Karpas-422 (cell line): ENCODE measurements at regions not wholly inside any gene's neighbourhood (a gene's known extent, or its start where the extent isn't known, plus 50 kb on each side); places are given as distances from the start of the nearest gene placed in this dataset.

Source experiments
- DNase-seq: peaks from one replicate; pipeline ENCODE4 v3.0.0-alpha.2; 2015
- H2AFZ ChIP-seq: fragments of 200-600 bp; sonication (generic); 2 replicates; pipeline ENCODE4 v1.6.1; 2014; ENCODE audit warnings: antibody characterized with exemption, low read length, mixed read lengths
- H3K27ac ChIP-seq: fragments of 200-600 bp; sonication (generic); 2 replicates; pipeline ENCODE4 v1.5.1; 2014; ENCODE audit warnings: mild to moderate bottlenecking, low read length, moderate library complexity
- H3K27me3 ChIP-seq: fragments of 200-600 bp; sonication (generic); 2 replicates; pipeline ENCODE4 v1.6.1; 2014; ENCODE audit warnings: low read length, mixed read lengths
- H3K36me3 ChIP-seq: fragments of 200-600 bp; sonication (generic); 2 replicates; pipeline ENCODE4 v1.6.1; 2014; ENCODE audit warnings: low read length, mixed read lengths; ENCODE audit not compliant: insufficient read depth
- H3K4me1 ChIP-seq: fragments of 200-600 bp; sonication (generic); 2 replicates; pipeline ENCODE4 v1.6.1; 2014; ENCODE audit warnings: mild to moderate bottlenecking, low read length, mixed read lengths
- H3K4me2 ChIP-seq: fragments of 200-600 bp; sonication (generic); 2 replicates; pipeline ENCODE4 v1.6.1; 2014; ENCODE audit warnings: low read length, low read depth, mild to moderate bottlenecking; ENCODE audit not compliant: poor library complexity, severe bottlenecking
- H3K4me3 ChIP-seq: fragments of 200-600 bp; sonication (generic); 2 replicates; pipeline ENCODE4 v1.5.1; 2014; ENCODE audit warnings: mild to moderate bottlenecking, antibody characterized with exemption, low read length, mixed read lengths
- H3K79me2 ChIP-seq: fragments of 200-600 bp; sonication (generic); 2 replicates; pipeline ENCODE4 v1.6.1; 2014; ENCODE audit warnings: mild to moderate bottlenecking, low read length, mixed read lengths
- H3K9ac ChIP-seq: fragments of 200-600 bp; sonication (generic); 2 replicates; pipeline ENCODE4 v1.6.0; 2014; ENCODE audit warnings: low read length
- H3K9me2 ChIP-seq: fragments of 200-600 bp; sonication (generic), shearing (Covaris generic); replicated peaks from 2 replicates; pipeline ENCODE4 v1.6.0; 2014; ENCODE audit warnings: mild to moderate bottlenecking, low read length, moderate library complexity; ENCODE audit not compliant: insufficient read depth
- H3K9me3 ChIP-seq: fragments of 300-700, 200-600 bp; sonication (generic); 2 replicates; pipeline ENCODE4 v1.6.1; 2014; ENCODE audit warnings: low read length, mixed read lengths
- H4K20me1 ChIP-seq: fragments of 200-600 bp; sonication (generic); 2 replicates; pipeline ENCODE4 v1.6.1; 2014; ENCODE audit warnings: mild to moderate bottlenecking, antibody characterized with exemption, low read length, low read depth; ENCODE audit not compliant: insufficient read depth

- Histone ChIP-seq H2AFZ (no peak overlapping the region), H4K20me1 (no peaks in the 10 kb centered on the region), H3K9me2 (no peaks in the 10 kb centered on the region), H3K27me3 (no peaks in the 10 kb centered on the region), H3K79me2 (no peaks in the 10 kb centered on the region), H3K4me2 (no peak overlapping the region), H3K27ac (no peak overlapping the region), H3K4me3 (no peak overlapping the region), H3K36me3 (no peaks in the 10 kb centered on the region), H3K9me3 (no peaks in the 10 kb centered on the region), H3K9ac (no peak overlapping the region), H3K4me1 (no peaks in the 10 kb centered on the region)
- DNase-seq, result no peak
Measured at GRCh38 chr2:147792966-147793617, 51.7 kb upstream of the ACVR2A start.

- Histone ChIP-seq H3K9me3 (no peaks in the 10 kb centered on the region), H3K4me2 (no peak overlapping the region), H2AFZ (no peak overlapping the region), H3K4me1 (no peaks in the 10 kb centered on the region), H4K20me1 (no peaks in the 10 kb centered on the region), H3K79me2 (no peaks in the 10 kb centered on the region), H3K27ac (no peak overlapping the region), H3K27me3 (no peaks in the 10 kb centered on the region), H3K36me3 (no peaks in the 10 kb centered on the region), H3K9ac (no peak overlapping the region), H3K4me3 (no peak overlapping the region), H3K9me2 (no peaks in the 10 kb centered on the region; the same call in 1 of the 2 replicates)
- DNase-seq, result no peak
Measured at GRCh38 chr2:147790580-147790979, 54.2 kb upstream of the ACVR2A start.

DNA sequence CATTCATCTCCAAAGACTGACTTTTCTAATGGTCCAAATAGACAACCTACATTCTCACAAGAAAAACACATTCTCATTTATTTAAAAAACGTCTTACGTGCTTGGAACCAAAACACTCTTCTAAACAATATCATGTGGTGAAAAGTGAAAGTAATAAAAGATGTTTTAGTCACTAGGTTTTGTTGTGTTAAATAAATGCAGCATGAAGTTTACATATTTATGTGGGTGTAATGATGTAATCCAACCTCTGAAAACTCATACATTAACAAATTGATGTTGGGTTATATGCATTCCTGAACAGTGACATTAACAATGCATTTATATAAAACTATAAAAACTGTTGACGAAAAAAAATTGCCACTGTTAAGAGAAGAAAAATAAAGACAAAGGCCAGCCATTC is 55.1 kb upstream of the ACVR2A start:
- no peaks in the 10 kb centered on the region; the same call in 1 of the 2 replicates for H3K9me2 ChIP-seq
- no peak overlapping the region for H2AFZ ChIP-seq
- no peak overlapping the region for H3K9ac ChIP-seq
- H3K27me3 ChIP-seq, result no peaks in the 10 kb centered on the region
- H3K9me3 ChIP-seq, result no peaks in the 10 kb centered on the region
- no peak for DNase-seq
- no peak overlapping the region for H3K4me2 ChIP-seq
- H3K79me2 ChIP-seq, result no peaks in the 10 kb centered on the region
- no peak overlapping the region for H3K4me3 ChIP-seq
- no peaks in the 10 kb centered on the region for H3K36me3 ChIP-seq
- no peaks in the 10 kb centered on the region for H4K20me1 ChIP-seq
- H3K4me1 ChIP-seq, result no peaks in the 10 kb centered on the region
- H3K27ac ChIP-seq, result no peak overlapping the region

DNA sequence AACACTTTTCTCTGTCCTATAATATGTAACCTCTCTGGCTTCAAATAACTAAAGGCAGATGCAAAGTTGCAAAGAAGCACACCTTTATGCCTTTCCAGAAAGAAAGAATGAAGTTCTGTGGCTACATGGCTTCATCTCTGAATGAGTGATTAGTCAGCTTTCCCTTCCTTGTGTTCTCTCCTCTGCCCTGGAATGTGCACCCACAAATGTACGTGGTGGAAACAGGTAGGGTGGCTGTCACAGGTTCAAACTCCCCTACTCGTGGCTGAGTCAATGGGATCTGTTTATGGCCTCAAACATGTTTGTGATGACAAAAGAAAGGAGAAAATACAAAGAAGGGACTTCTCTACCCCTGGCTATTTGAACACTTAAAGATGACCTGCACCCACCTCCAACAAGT is 55.5 kb upstream of the ACVR2A start:
- no peak overlapping the region for H2AFZ ChIP-seq
- H3K9me2 ChIP-seq, result no peaks in the 10 kb centered on the region; the same call in 1 of the 2 replicates
- no peak overlapping the region for H3K27ac ChIP-seq
- no peak for DNase-seq
- no peaks in the 10 kb centered on the region for H3K36me3 ChIP-seq
- H3K9me3 ChIP-seq, result no peaks in the 10 kb centered on the region
- no peak overlapping the region for H3K9ac ChIP-seq
- no peak overlapping the region for H3K4me3 ChIP-seq
- no peaks in the 10 kb centered on the region for H3K27me3 ChIP-seq
- no peak overlapping the region for H3K4me2 ChIP-seq
- H3K79me2 ChIP-seq, result no peaks in the 10 kb centered on the region
- no peaks in the 10 kb centered on the region for H4K20me1 ChIP-seq
- H3K4me1 ChIP-seq, result no peaks in the 10 kb centered on the region

DNA sequence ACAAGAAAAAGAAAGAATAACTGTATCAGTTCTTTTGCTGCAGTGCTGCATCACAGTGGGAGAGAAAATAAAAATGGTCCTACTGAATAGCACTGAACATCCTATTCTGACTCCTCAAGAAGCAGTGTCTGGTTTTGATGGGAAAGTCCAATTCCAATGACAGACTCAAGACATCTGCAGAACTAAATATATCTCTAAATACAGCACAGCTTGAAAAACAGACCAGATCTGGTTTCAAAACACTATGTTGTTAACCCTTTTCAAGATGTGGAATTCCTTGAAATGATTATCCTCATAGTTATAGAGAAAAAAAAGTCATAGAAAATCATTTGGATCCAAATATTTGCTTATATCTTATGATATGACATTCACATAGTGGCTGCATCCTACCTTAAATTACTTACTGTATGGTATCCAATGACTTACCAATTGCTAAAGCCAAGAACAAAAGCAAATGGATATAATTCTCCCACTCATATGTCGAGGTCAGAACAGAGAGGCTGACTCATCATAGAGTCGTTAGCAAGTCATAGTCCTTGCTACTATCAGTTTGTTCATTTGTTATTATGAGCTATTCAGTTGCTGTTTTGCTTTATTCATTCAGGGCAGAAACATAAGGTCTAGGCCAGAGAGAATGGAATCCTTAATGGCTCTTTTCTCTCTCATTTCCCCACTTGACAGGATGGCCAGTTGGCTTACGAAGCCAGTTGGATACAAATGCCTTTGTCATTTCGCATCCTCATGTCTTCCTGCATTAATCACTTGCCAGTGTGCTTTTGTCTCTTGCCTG is 62.5 kb upstream of the ACVR2A start:
- H3K9me3 ChIP-seq, result no peaks in the 10 kb centered on the region
- no peak overlapping the region for H2AFZ ChIP-seq

DNA sequence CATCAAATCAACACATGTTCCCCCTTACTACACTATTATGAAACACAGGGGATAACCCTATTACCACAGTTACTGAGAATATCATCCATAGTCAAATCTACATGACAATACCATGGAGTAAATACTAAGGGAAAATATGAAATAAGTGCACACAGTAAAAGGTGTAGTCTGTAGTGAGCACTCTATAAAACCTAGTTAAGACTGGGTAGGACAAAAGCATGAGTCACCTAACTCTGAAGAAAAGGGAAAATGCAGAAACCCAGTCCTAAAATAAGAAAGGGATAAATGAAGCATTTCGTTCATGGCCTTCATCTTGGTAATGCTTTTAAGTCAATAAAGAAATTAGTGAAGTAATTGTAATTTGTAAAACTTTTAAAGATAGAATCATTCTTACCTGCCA is 65.4 kb upstream of the ACVR2A start:
- Histone ChIP-seq H3K9me3 (no peaks in the 10 kb centered on the region), H3K79me2 (no peaks in the 10 kb centered on the region)

More for the DNA sequence above, 62.5 kb upstream of the ACVR2A start:
- Histone ChIP-seq H3K27ac (no peak overlapping the region), H3K4me3 (no peak overlapping the region), H3K9ac (no peak overlapping the region), H4K20me1 (no peaks in the 10 kb centered on the region), H3K9me2 (no peaks in the 10 kb centered on the region; the same call in 1 of the 2 replicates), H3K36me3 (no peaks in the 10 kb centered on the region), H3K79me2 (no peaks in the 10 kb centered on the region), H3K4me2 (no peak overlapping the region), H3K4me1 (no peaks in the 10 kb centered on the region), H3K27me3 (no peaks in the 10 kb centered on the region)
- no peak for DNase-seq

DNA sequence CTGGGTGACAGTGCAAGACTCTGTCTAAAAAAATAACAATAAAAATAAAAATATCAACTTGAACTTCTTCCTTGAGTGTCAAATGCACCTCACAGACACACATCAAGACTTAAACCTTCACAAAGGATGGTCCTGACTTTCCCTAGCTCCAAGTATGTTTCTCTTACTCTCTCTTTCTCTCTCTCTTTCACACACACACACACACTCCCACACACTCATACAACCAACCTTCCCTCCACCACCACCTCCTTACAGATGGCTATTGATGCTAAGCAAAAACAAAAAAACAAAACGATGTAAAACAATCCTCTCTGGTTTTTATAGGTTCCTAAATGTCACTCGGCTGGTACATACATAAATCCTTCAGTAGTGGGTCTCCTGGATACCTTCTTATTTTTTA is 67.4 kb upstream of the ACVR2A start:
- no peaks in the 10 kb centered on the region for H3K4me1 ChIP-seq
- no peaks in the 10 kb centered on the region for H3K9me3 ChIP-seq
- no peak overlapping the region for H2AFZ ChIP-seq
- no peak overlapping the region for H3K27ac ChIP-seq
- H3K9ac ChIP-seq, result no peak overlapping the region
- no peak for DNase-seq
- no peaks in the 10 kb centered on the region for H3K79me2 ChIP-seq
- H4K20me1 ChIP-seq, result no peaks in the 10 kb centered on the region
- no peaks in the 10 kb centered on the region for H3K27me3 ChIP-seq
- no peak overlapping the region for H3K4me3 ChIP-seq
- H3K36me3 ChIP-seq, result no peaks in the 10 kb centered on the region
- H3K9me2 ChIP-seq, result no peaks in the 10 kb centered on the region
- no peak overlapping the region for H3K4me2 ChIP-seq

More for the DNA sequence above, 65.4 kb upstream of the ACVR2A start:
- no peak overlapping the region for H3K27ac ChIP-seq
- DNase-seq, result no peak
- H3K9ac ChIP-seq, result no peak overlapping the region
- H4K20me1 ChIP-seq, result no peaks in the 10 kb centered on the region
- no peaks in the 10 kb centered on the region for H3K36me3 ChIP-seq
- H3K4me2 ChIP-seq, result no peak overlapping the region
- H3K4me1 ChIP-seq, result no peaks in the 10 kb centered on the region
- H3K4me3 ChIP-seq, result no peak overlapping the region
- no peaks in the 10 kb centered on the region for H3K27me3 ChIP-seq
- H2AFZ ChIP-seq, result no peak overlapping the region
- no peaks in the 10 kb centered on the region for H3K9me2 ChIP-seq

DNA sequence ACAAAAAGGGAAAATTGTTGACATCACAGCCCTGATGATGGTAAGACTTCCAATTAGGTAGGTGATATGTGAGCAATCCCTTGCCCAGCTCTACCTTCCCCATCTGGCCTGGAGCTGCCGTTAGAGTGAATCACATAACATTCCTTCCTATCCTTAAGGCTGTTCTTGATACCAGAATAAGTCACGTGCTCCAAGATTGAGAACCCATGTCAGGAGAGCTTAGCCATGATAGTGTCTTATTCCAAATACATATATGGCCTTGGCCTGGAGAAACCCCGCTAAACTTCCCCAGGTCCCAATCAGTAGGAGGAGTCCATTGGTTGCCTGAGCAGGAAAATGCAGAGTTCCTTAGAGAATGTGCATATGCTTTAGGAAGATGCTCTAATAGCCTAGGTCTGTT is 70.0 kb upstream of the ACVR2A start:
- H3K9me2 ChIP-seq, result no peaks in the 10 kb centered on the region

More for the DNA sequence above, 70.0 kb upstream of the ACVR2A start:
- Histone ChIP-seq H3K4me2 (no peak overlapping the region), H2AFZ (no peak overlapping the region), H3K27me3 (no peaks in the 10 kb centered on the region), H3K27ac (no peak overlapping the region), H3K9me3 (no peaks in the 10 kb centered on the region), H3K4me3 (no peak overlapping the region), H3K9ac (no peak overlapping the region), H4K20me1 (no peaks in the 10 kb centered on the region), H3K79me2 (no peaks in the 10 kb centered on the region), H3K4me1 (no peaks in the 10 kb centered on the region), H3K36me3 (no peaks in the 10 kb centered on the region)
- DNase-seq, result no peak
